ENCODE measurements at regions not wholly inside any gene's neighbourhood (a gene's known extent, or its start where the extent isn't known, plus 50 kb on each side); places are given as distances from the start of the nearest gene placed in this dataset.
"Not testable (repeated sequence)": the region's sequence is repeated elsewhere in the genome, so short reads cannot be mapped to it uniquely, and the experiment has no call there.

DNA sequence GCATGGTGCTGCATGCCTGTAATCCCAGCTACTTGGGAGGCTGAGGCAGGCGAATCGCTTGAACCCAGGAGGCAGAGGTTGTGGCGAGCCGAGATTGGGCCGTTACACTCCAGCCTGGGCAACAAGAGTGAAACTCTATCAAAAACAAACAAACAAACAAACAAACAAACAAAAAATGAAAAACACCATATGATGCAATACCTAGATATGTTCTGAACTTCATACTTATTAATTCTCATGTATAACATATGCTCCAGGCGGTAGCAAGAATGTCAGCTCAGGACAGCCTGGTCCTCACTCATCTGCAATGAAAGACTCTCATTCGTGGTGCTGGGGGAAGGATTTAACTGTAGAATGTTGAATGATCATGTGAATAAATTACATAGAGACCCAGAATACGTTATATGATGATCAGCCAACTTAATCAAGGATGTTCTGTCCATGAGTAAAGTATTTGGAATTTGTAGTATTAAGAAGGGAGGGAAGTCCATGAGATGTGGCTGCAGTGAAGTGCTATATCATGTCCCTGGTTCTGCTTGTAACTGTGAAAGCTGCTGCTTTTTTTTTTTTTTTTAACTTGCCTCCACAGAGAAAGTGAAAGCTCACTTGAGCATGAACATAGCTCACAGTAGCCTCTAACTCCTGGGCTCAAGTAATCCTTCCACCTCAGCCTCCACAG, 206.8 kb downstream of the UQCRFS1 start:
- DNase-seq = no peak

DNA sequence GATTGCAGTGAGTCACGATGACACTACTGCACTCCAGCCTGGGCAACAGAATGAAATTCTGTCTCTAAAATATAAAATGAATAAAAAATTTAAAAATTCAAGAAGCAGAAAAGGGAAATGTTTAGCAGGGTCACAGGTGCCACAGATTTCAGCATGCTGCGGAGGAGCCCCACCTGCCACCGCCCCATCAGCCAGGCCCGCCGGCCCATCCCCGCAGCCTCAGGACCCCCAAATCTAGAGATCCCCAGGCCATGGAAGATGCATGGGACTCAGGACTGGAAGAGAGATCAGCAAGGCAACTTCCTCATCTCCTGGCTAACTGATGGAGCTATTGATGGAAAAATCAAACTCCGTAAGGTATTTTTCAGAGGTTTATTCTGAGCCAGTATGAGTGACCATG, 208.2 kb downstream of the UQCRFS1 start:
- DNase-seq = no peak

DNA sequence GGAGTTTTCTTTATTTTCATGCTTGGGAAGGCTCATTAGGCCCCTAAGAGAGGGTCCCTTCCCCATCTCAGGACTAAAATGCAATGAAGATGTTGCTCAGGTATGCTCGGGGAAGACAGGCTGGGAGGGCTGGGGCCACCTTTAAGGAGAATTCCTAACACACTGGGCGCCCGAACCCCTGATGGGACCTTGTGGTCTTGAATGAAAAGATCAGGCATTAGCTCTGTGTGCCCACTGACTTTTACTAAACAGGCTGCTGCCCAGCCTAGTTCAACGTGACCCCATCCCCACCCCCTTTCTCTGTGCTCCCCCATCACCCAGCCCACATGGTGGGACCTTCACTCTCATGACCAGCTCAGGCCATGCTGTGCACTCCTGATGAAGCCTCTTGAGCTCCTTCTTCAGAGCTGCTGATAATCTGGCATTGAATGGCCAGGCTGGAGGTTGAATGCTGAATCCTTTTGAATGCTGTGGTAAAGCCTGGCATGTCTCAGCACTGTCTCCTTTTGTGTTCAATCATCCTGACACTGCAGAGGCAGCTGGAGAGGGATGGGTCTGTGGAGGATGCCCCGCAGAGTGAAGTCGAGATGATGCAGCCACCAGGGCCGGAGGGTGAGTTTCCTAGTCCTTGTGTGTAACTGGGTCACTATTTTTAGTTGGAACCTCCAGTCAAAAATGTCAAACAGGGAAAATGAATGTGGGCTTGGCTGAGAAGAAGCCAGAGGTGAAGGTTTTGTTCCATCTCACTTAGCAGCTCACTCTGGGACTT, 209.1 kb downstream of the UQCRFS1 start:
- no peak for DNase-seq

DNA sequence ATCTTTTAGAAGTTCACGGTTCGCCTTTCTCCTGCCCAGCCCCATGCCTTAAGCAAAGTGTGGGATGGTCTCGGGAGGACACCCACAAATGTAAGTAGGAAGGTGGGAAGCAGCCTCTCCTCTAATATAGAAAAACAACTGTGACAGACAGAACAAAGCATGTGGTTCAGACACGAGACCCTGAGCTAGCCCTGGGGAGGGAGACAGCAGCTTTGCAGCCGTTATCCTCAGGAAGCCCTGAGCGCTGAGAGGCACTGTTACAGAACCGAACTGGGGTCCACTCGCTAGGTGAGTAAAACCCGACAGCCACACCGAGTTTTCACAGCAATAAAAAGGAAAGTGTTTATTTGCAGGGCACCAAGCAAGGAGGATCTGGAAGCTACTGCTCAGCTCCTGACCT, 210.6 kb downstream of the UQCRFS1 start:
- no peak for DNase-seq

DNA sequence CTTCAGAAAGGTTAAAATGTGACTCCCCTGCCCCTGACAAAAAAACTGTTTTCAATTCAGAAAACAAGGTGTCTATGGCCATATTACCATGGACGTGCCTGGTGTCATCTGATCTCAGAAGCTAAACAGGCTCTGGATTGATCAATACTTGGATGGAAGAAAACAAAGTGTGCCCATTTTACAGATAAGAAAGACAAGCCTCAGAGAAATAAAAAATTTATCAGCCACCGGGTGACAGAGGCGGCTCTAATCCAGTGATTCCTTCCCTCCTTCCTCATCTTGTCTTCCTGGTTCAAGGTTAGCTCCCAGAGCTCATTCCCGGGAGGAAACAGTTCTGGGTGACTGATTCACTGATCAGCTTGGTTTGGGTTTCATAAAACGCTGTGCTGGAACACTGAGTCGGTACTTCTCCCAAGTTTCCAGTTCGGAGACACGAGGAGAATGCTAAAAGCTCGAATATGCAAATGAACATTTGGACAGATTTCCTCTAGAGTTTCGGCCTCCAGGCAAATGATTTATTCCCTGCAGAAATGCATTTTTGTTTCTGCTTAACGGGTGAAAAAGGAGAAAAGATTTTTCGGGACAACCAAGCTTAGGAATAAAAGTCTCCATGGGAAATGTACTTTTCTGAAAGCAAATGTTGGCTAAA, 211.2 kb downstream of the UQCRFS1 start:
- no peak for DNase-seq

DNA sequence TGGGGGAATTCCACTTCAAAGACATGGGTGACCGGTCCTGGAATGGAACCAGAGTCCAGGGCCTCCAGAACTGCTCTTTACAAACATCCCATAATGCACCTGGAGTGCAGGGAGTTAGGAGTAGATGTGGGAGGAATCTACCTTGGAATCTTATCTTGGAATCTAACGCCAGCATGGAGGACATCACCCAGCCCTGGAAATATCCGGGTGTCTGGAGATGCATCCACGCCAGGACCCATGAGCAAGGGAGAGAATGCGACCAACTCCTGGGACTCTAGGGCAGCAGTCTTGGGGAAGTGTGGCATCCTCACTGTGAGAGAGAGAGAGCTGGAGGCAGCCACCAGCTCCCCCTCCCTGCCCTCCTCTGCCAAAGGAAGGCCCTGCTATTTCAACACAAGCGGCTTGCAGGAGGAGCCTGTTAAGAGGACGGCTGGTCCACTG, 211.8 kb downstream of the UQCRFS1 start:
- DNase-seq = no peak

DNA sequence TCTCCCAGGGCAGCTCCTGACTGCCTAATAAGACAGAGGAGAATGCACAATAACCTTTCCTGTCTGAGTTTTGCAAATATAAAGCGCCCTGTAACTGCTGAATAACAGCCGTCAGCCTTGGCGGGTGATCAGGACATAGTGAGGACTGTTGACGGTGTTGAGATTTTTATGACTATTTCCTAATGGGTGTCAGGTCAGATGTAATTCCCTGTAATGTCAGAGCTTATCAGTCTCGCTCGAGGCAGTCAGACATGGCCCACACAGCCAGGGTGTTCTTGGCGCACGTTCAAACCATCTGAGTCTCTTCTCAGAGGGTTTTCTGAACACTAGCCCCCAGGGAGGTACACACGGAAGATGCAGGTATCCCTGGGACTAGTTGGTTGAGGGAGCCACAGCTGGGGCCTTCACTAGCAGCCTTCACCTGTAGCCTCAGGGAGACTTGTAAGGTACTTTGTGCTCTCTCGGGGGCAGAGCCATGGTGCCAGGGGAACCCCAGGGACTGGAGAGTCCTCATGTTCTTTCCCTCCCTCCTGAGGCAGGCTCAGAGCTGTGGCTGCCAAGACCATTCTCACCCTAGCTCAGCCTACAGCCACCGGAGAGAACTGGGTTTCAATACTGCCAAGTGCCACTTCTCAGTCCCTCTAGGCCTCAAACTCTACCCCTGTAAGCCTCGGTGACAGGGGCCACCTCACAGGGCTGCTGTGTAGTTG, 213.1 kb downstream of the UQCRFS1 start:
- no peak for DNase-seq

DNA sequence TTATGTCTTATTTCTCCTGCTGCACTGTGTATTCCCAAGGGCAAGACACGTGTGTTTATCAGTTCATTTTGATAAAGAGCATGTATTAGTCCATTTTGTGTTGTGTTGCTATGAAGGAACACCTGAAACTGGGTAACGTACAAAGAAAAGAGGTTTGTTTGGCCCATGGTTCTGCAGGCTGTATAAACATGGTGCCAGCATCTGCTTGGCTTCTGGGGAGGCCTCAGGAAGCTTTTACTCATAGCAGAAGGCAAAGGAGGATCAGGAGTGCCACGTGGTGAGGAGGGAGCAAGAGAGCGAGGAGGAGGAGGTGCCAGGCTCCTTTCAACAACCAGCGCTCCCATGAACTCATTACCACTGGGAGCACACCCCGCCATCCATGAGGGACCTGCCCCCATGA, 214.0 kb downstream of the UQCRFS1 start:
- DNase-seq = no peak

DNA sequence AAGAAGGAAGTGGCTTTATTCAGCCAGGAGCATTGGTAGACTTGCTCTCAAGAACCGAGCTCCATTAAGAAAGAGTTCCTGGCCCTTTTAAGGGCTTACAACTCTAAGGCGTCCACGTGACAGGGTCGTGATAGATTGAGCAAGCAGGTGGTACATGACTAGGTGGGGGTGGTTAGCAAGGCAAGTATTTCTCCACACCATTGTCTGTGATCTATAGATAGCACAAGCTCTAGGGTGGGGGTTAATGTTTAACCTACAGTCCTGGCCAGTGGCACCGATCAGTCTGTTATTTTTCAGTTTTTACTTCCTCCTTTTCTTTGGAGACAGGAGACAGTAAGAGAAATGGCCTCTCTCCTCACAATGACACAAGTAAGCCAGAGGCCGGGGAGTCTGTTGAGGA, 215.1 kb downstream of the UQCRFS1 start:
- not testable (repeated sequence) for DNase-seq

DNA sequence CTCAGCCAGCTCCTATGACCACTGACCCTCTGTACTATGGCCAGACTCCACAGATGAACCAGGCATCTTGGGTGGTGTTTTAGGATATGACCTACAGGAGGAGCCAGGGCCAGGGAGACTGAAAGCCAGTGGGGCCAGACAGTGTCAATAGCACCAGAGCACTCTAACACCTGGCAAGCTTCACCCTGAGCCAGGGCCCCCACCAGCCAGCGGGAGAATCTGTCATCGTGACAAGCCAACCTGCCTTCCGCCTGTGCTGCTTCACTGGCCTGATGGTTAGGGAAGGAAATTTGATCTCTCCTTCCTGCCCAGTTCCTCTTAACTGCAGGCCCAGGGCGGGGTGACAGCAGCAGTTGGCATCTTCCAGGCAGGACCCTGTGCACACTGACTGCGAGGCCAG, 222.4 kb downstream of the UQCRFS1 start:
- DNase-seq = no peak

DNA sequence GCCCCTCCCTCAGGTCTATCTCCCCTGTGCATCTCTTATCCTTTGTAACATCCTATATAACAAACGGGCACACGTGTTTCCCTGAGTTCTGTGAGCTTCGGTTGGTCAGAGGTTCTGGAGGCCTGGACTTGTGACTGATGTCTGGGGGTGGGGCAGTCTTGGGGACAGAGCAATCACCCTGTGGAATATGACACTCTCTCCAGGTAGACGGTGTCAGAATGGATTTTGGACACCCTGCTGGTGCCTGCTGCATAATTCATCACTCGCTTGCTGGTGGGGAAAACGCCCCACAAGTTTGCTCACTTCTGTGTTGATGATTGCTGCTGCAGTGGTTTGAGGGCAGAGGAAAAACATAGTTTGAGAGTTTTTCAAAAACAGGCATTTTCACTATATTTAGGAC, 223.2 kb downstream of the UQCRFS1 start:
- DNase-seq = no peak

DNA sequence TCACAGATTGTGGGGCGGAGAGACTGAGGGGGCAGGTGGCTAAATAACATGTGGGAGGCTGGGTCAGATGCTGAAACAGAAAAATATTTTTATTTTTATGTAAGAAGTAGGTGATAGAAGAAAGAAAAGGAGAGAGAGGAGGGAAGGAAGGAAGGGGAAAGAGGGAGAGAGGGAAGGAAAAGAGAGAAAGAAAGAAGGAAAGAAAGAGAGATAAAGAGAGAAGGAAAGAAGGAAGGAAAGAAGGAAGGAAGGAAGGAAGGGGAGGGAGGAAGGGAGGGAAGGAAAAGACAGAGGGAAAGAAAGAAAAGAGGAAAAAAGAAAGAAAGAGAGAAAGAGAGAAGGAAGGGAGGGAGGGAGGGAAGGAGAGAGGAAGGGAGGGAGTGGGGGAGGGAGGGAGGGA, 224.9 kb downstream of the UQCRFS1 start:
- no peak for DNase-seq

DNA sequence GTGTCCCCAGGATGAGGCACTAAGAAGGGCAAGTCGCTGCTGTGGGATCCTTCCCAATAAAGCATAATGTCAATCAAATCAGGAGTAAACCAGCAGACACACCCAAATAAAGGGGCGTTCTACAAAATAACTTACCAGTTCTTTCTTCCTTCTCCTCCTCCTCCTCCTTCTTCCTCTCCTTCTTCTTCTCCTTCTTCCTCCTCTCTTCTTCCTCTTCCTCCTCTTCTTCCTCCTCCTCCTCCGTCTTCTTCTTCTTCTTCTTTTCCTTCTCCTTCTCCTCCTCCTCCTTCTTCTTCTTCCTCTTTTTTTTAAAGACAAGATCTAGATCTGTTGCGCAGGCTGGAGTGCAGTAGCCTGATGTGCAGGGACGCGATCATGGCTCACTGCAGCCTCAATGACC, 225.8 kb downstream of the UQCRFS1 start:
- no peak for DNase-seq

DNA sequence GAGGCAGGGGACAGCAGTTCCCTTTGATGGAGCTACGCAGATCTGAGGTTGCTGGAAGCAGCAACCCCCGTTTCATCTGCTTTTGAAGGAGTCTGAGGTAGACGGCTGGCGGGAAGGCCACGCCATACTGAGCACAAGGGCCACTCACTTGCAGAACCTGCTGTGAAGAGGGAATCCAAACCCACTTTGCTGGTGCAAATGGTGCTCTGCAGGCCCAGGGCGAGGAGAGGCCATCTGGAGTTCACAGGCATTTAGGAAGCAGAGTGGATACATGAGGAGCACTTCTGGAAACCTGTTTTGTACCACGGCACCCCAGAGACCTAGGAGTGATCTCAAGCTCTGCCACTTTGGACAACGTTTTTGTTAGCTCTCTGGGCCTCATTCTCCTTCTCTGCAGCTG, 227.8 kb downstream of the UQCRFS1 start:
- DNase-seq = no peak

DNA sequence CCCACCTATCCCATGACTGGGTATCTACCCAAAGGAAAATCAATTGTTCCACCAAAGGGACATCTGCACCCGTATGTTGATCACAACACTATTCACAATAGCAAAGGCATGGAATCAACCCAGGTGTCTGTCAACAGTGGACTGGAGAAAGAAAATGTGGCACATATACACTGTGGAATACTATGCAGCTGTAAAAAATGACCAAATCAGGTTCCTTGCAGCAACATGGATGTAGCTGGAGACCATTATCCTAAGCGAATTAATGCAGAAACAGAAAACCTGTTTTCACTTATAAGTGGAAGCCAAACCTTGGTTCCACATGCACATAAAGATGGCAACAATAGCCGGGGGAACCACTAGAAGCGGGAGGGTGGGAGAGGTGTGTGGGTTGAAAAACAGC, 228.6 kb downstream of the UQCRFS1 start:
- DNase-seq = no peak

DNA sequence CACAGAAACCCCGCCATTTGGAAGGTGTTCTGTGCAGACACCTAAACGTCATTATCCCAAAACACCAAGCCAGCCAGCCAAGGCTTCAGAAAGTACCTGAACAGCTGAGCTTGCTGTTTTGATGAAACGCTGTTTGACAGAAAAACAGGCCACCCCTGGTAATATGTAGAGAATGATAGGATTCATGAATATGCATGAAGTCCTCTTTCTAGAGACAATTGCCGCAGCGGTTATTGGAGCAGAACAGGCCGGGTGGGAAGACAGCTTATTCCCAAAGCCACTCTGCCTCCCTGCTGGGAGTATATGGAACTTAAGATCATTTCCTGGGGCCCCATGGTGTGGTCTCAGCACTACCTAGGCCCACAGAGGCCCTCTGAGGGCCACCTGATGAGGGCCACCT, 229.5 kb downstream of the UQCRFS1 start:
- DNase-seq = no peak

DNA sequence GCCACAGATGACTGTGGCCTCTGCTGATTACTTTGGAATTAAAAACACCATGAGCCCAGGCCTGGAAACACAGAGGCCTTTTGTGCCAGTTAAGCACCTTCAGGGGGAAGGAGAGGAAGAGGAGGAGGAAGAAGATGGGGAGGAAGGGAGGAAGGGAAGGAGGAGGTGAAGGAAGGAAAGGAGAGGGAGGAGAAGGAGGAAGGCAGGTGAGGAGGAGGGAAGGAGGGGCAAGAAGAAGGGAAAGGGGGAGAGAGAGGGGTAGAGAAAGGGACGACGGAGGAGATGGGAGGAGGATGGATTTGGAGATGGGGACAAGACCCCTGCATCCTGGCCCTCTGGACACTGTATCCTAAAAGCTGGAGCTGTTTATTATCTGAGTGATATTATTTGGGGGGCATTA, 231.0 kb downstream of the UQCRFS1 start:
- no peak for DNase-seq

DNA sequence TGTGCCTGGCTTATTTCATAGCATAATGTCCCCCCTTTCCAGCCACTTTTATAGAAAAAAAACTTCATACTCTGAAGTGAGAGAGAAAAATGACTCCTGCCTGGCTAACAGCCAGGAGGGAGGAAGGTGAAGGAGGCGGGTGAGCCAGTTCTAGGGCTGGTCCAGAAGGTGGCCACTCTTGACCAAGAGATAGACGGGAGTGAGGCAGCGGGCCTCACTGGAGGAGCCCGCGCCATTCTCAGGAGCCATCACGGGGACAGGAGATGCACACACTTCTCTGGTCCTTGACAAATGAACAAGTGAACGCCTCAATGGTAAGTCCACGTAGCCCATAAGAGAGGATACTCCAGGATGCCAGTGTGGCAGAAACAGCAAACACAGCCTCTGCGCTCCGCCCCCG, 231.4 kb downstream of the UQCRFS1 start:
- DNase-seq = no peak

DNA sequence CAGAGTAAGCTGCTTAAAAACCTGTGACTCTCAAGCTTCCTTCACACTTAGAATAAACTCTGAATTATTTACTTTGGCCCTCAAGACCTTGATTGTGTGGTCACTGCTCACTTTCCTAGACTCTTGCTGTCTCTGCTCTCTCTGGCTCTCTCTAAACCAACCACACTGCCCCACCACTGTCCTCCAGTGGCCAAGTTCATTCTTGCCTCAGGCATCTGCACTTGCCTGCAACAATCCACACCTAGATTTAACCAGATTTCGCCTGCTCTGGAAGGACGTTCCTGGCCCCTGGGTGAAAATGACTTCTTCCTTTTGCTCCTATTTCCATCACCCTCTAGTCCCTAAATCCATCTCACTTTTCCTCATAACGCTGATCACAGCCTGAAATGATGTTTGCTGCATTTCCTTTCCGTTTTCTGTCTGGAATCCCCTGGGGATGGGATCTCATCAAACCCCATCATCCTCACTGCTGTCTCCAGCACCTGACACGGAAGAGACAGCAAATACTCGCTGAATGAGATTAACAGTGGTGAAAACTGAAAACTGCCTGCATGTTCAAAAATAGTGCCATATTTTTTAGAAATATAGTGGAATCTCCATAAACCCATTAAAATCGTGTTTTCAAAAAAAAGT, 232.6 kb downstream of the UQCRFS1 start:
- no peak for DNase-seq

DNA sequence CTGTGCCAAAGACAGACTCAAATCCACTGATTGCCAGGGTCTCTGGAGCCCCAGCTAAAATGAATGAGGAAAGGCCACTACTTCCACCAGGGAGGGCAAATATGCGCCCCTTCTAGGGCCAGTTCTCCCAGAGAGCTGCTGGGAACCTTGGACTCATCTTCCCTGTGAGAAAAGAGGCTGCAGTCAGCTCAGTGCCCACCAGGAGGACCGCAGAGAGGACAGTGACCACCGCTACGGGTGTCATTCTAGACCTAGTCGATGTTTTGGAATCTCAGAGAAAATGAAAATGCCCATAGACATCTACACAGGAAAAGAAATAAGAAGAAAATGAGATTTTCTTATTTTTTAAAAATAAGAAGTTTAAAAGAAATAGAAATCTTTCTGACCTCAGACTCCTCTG, 235.1 kb downstream of the UQCRFS1 start:
- DNase-seq = no peak

DNA sequence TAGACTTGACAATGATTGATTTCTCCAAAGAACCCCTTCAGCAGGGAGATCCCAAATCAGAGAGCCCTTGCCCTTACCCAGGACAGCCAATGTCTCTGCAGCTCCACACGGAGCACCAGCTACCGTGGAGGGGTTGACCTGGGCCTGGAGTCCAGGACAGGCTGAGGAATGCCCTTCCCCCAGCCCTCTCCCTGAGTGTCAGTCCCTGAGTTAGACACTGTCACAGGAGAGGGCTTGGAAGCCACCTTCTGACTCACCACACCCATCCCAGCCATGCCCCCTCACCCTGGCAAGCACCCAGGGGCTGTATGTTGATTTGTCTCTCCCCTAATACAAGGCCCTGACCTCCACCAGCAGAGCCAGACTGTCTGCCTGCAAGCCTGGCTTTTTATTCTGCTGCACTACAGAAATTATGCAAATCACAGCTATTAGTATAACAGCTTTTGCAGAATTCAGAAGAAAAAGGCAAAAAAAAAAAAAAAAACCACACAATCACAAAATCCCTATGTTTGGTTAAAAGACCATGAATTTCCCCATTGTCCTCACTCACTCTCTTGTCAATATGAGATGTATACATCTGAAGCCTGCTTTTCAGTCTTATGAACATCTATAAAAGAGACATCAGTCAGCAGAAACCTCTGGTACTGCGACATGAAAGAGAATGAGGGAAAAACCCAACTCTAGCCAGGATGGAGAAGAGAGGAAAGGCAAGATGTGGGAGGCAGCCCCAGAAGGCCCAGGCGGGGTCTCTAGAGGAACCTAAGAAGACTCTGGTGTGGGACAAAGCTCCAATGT, 240.7 kb downstream of the UQCRFS1 start:
- no peak for DNase-seq

DNA sequence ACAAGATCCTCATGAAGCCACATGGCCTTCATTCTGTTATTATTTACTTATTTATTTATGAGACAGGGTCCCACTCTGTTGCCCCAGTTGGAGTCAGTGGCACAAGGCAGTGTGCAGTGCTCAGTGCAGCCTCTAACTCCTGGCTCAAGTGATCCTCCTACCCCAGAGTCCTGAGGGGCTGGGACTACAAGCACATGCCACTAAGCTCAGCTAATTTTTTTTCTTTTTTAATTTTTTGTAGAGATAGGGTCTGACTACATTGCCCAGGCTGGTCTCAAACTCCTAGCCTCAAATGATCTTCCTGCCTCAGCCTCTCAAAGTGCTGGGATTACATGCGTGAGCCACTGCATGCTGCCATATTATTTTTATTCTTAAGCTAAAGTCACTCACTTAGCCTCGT, 241.4 kb downstream of the UQCRFS1 start:
- DNase-seq = no peak

All from activated effector memory CD4-positive, alpha-beta T cell treated with anti-CD3 and anti-CD28 coated beads, Interleukin-2, amount 50 U/mL, for 16 hours (primary cell).